CD4-positive, alpha-beta memory T cell (primary cell): ENCODE measurements at regions not wholly inside any gene's neighbourhood (a gene's known extent, or its start where the extent isn't known, plus 50 kb on each side); places are given as distances from the start of the nearest gene placed in this dataset.

Experiments used
- CTCF ChIA-PET: fragments of 350-600 bp; sonication (Branson Sonifier 250); formaldehyde crosslinking; loops from one replicate; lab custom pipeline; 2021; ENCODE audit warnings: inconsistent platforms; ENCODE audit not compliant: partially characterized antibody; lab: Charles Lee
- POLR2A ChIA-PET: fragments of 350-600 bp; sonication (Branson Sonifier 250); formaldehyde crosslinking; loops from one replicate; lab custom pipeline; 2021; ENCODE audit not compliant: partially characterized antibody; lab: Charles Lee
- DNase-seq, 5 donors: peaks; one replicate each; pipeline versions ENCODE4 v3.0.0 to v3.0.0-alpha.2; 2020 to 2022; ENCODE audit warnings: mixed read lengths in 1 of 5
- H3K27ac ChIP-seq: one replicate; pipeline ENCODE4 v1.7.0; 2013; ENCODE audit warnings: low read depth, low read length
- H3K27me3 ChIP-seq: 2 replicates; pipeline ENCODE4 v1.7.0; 2013; ENCODE audit warnings: mild to moderate bottlenecking, low read length, moderate library complexity; ENCODE audit not compliant: insufficient read depth
- H3K36me3 ChIP-seq: 2 replicates; pipeline ENCODE4 v1.7.0; 2013; ENCODE audit warnings: mild to moderate bottlenecking, low read length, moderate library complexity; ENCODE audit not compliant: insufficient read depth
- H3K4me1 ChIP-seq: 2 replicates; pipeline ENCODE4 v1.7.0; 2013; ENCODE audit warnings: mild to moderate bottlenecking, low read length, moderate library complexity; ENCODE audit not compliant: insufficient read depth
- H3K4me3 ChIP-seq, 2 donors: one replicate each; pipeline ENCODE4 v1.7.0; 2013; ENCODE audit warnings: low read length in 2 of 2, mild to moderate bottlenecking in 1 of 2
- H3K9me3 ChIP-seq, 2 donors: one replicate each; pipeline ENCODE4 v1.7.0; 2013; ENCODE audit warnings: low read length in 2 of 2, control low read depth in 1 of 2; ENCODE audit not compliant: control insufficient read depth in 1 of 2
- H3K27ac Mint-ChIP-seq, 7 donors: one replicate each; pipeline ENCODE4 v1.8.0; 2020 to 2021; ENCODE audit warnings: mixed read lengths in 7 of 7, mild to moderate bottlenecking in 6 of 7, inconsistent platforms in 3 of 7, moderate library complexity in 3 of 7
- H3K27me3 Mint-ChIP-seq, 2 donors: one replicate each; pipeline ENCODE4 v1.8.0; 2020 to 2021; ENCODE audit warnings: mixed read lengths in 2 of 2
- H3K36me3 Mint-ChIP-seq, 2 donors: one replicate each; pipeline ENCODE4 v1.8.0; 2020 to 2021; ENCODE audit warnings: mixed read lengths in 2 of 2, inconsistent platforms in 1 of 2, mild to moderate bottlenecking in 1 of 2
- H3K4me1 Mint-ChIP-seq, 4 donors: one replicate each; pipeline ENCODE4 v1.8.0; 2020 to 2021; ENCODE audit warnings: mixed read lengths in 4 of 4, mild to moderate bottlenecking in 1 of 4
- H3K4me3 Mint-ChIP-seq, 8 donors: one replicate each; pipeline ENCODE4 v1.8.0; 2020 to 2021; ENCODE audit warnings: mixed read lengths in 8 of 8, mild to moderate bottlenecking in 7 of 8, moderate library complexity in 6 of 8, inconsistent platforms in 3 of 8
- H3K9me3 Mint-ChIP-seq, 8 donors: one replicate each; pipeline ENCODE4 v1.8.0; 2020 to 2021; ENCODE audit warnings: mixed read lengths in 8 of 8, mild to moderate bottlenecking in 5 of 8, inconsistent platforms in 3 of 8, moderate library complexity in 1 of 8
- intact Hi-C: fragments of 100-400 bp; cut with micrococcal nuclease; formaldehyde crosslinking; loops from one replicate; pipeline ENCODE4 v1.15.1; 2023

DNA sequence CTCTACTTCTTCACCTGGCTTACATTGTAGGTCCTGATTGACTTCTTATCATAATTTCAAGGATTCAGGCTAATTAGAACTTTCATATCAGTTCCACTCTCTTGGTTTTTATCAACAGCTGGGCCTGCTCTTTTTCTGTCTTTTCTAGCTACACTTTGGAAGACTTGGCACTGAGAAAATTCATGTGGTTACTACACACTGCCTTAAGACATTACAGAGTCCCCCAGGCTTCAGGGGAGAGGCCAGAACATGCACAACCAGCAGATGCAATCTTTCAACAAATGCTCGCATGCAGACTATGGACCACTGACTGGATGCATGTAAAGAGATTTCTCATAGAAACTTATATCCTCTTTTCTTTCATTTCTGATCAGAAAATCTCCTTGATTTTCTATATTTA is 423.5 kb downstream of the TUSC7 start:
- Mint-ChIP-seq H3K4me3 (no peak overlapping the region), H3K27me3 (no peaks in the 10 kb centered on the region), H3K9me3 (peaks cover 0 to 2% (median 0%) of the 10 kb centered on the region in 8 donors), H3K27ac (no peak overlapping the region), H3K4me1 (no peaks in the 10 kb centered on the region), H3K36me3 (no peaks in the 10 kb centered on the region)
- no peak overlapping the region for H3K4me3 ChIP-seq
- H3K27ac ChIP-seq, result no peak overlapping the region
- H3K4me1 ChIP-seq, result no peaks in the 10 kb centered on the region
- intact Hi-C loops, result no loop called here
- ChIA-PET CTCF (no interaction called here), POLR2A (no interaction called here)
- H3K9me3 ChIP-seq, result no peaks in the 10 kb centered on the region
- no peaks in the 10 kb centered on the region for H3K27me3 ChIP-seq
- no peak for DNase-seq
- H3K36me3 ChIP-seq, result no peaks in the 10 kb centered on the region

DNA sequence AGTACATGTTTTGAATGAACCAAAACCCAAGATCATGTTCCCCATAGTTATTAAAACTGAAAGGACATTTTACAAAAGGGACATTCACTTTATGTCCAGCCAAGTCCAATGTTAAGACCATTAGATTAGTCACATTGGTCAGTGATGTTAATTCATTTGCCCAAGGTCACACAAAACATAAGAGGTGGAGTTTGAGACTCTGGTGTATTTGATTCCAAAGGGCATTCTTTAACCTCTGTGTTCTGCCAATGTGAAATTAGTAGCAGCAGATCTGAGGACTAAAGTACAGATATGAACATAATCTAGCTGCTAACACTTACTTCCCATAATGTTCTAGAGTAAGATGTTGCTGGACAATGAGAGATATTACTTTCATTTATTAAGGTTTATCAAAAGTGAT is 425.6 kb downstream of the TUSC7 start:
- CTCF ChIA-PET, result no interaction called here
- intact Hi-C loops, result no loop called here
- no peaks in the 10 kb centered on the region for H3K4me1 Mint-ChIP-seq

DNA sequence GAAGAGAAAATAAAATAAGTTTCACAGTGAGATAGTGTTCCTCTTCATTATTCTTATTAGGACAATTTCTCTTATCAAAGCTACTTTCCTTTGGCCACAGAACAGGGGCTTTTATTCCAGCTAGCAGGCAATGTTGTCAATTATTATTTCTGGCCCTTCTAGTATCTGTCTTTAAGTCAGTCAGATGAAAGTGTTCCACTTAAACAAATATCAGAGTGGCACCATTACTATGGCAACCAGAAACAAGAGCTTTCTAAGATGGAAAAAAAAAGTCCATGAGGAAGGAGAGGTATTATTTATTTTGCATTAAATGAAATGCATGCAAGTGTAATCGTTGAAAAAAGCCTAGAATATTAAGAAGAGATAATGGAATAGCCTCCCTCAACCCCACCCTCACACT is 426.4 kb downstream of the TUSC7 start:
- Histone ChIP-seq H3K4me3 (no peak overlapping the region), H3K27ac (no peak overlapping the region), H3K27me3 (no peaks in the 10 kb centered on the region), H3K9me3 (no peaks in the 10 kb centered on the region), H3K4me1 (no peaks in the 10 kb centered on the region), H3K36me3 (no peaks in the 10 kb centered on the region)
- H3K36me3 Mint-ChIP-seq, result no peaks in the 10 kb centered on the region
- no peaks in the 10 kb centered on the region for H3K27me3 Mint-ChIP-seq
- peaks cover 0 to 4% (median 0%) of the 10 kb centered on the region in 8 donors for H3K9me3 Mint-ChIP-seq
- H3K27ac Mint-ChIP-seq, result no peak overlapping the region
- ChIA-PET POLR2A (no interaction called here), CTCF (no interaction called here)
- intact Hi-C loops, result no loop called here
- H3K4me3 Mint-ChIP-seq, result no peak overlapping the region
- no peaks in the 10 kb centered on the region for H3K4me1 Mint-ChIP-seq
- no peak for DNase-seq

More for the DNA sequence above, 425.6 kb downstream of the TUSC7 start:
- H3K4me1 ChIP-seq, result no peaks in the 10 kb centered on the region
- H3K9me3 Mint-ChIP-seq, result peaks cover 0 to 4% (median 0%) of the 10 kb centered on the region in 8 donors
- no peak overlapping the region for H3K27ac ChIP-seq
- H3K9me3 ChIP-seq, result no peaks in the 10 kb centered on the region
- H3K36me3 Mint-ChIP-seq, result no peaks in the 10 kb centered on the region
- no peak overlapping the region for H3K4me3 Mint-ChIP-seq
- POLR2A ChIA-PET, result no interaction called here
- DNase-seq, result no peak
- no peak overlapping the region for H3K4me3 ChIP-seq
- no peak overlapping the region for H3K27ac Mint-ChIP-seq
- no peaks in the 10 kb centered on the region for H3K27me3 ChIP-seq
- no peaks in the 10 kb centered on the region for H3K27me3 Mint-ChIP-seq
- no peaks in the 10 kb centered on the region for H3K36me3 ChIP-seq

DNA sequence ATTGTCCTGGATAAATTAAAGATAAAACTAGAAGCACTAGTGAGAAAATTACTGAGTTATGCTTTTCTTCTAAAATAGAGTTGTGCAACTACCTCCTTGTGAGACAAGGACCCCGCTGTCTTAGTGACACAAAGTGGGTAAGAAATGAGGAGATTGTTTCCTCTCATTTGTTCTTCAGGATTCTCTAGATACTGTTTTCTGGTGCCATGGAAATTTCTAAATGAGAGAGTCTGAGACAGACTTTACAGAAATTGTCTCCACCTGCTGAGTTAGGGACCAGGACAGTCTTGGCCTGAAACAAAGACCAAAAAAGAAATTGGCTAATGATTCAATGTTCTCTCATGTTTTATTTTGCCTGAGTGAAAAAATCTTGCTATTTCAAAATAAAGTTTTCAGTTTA is 427.5 kb downstream of the TUSC7 start:
- H3K4me1 ChIP-seq, result no peaks in the 10 kb centered on the region
- ChIA-PET CTCF (no interaction called here), POLR2A (no interaction called here)
- Mint-ChIP-seq H3K9me3 (peaks cover 0 to 4% (median under 1%) of the 10 kb centered on the region in 8 donors), H3K4me1 (no peaks in the 10 kb centered on the region), H3K4me3 (no peak overlapping the region), H3K27ac (no peak overlapping the region), H3K27me3 (no peaks in the 10 kb centered on the region), H3K36me3 (no peaks in the 10 kb centered on the region)
- no peaks in the 10 kb centered on the region for H3K36me3 ChIP-seq
- H3K4me3 ChIP-seq, result no peak overlapping the region
- no peaks in the 10 kb centered on the region for H3K27me3 ChIP-seq
- DNase-seq, result no peak
- no peak overlapping the region for H3K27ac ChIP-seq
- intact Hi-C loops, result no loop called here
- H3K9me3 ChIP-seq, result no peaks in the 10 kb centered on the region

DNA sequence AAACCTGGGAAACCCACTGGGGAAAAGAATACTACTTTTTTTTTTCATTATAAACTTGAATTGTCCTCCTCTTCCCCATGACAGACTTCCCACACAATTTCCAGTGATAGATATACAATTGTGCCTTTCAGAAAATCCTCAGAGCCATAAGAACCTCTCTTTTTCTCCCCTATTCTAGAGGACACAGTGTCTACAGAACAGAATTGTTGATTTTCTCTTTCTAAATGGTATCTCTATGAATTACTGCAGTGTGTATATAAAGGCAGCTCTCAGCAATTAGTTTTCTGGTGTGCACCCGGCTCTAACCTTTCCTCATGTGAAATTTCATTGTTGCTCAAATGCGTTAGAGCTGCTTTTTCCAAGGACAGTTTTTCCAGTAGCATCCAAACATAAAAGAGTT is 430.1 kb downstream of the TUSC7 start:
- H3K4me3 ChIP-seq, result no peak overlapping the region
- no peak overlapping the region for H3K27ac Mint-ChIP-seq
- no peaks in the 10 kb centered on the region for H3K4me1 ChIP-seq
- no peak overlapping the region for H3K4me3 Mint-ChIP-seq
- no peaks in the 10 kb centered on the region for H3K36me3 Mint-ChIP-seq
- POLR2A ChIA-PET, result no interaction called here
- no peaks in the 10 kb centered on the region for H3K9me3 ChIP-seq
- H3K27ac ChIP-seq, result no peak overlapping the region
- no peaks in the 10 kb centered on the region for H3K36me3 ChIP-seq
- DNase-seq, result no peak
- intact Hi-C loops, result no loop called here
- no peaks in the 10 kb centered on the region for H3K27me3 ChIP-seq
- no peaks in the 10 kb centered on the region for H3K4me1 Mint-ChIP-seq
- no peaks in the 10 kb centered on the region for H3K27me3 Mint-ChIP-seq
- H3K9me3 Mint-ChIP-seq, result peaks cover 0 to 10% (median 3%) of the 10 kb centered on the region in 8 donors
- CTCF ChIA-PET, result no interaction called here

DNA sequence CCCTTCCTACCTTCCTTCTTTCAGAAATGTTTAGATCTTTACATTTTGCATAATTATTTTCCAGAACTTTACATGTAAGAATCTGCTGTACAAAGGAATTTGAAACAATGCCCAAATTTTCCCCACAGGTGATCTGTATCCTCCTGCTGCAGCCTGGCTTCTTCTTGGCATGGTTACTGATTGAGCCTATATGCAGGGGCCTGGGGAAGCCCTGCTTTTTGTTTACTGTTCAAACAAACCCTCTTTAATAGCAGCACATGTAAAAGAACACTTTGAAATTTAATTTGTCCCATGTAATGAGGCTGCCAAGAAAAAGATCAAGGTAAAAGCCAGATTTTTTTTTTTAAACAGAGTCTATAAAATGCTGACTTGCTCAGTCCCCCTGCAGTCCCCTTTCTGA is 432.2 kb downstream of the TUSC7 start:
- no peaks in the 10 kb centered on the region for H3K4me1 Mint-ChIP-seq
- no peak for DNase-seq
- Histone ChIP-seq H3K27ac (no peak overlapping the region), H3K9me3 (no peaks in the 10 kb centered on the region), H3K4me1 (no peaks in the 10 kb centered on the region), H3K36me3 (no peaks in the 10 kb centered on the region), H3K4me3 (no peak overlapping the region), H3K27me3 (no peaks in the 10 kb centered on the region)
- no peak overlapping the region for H3K4me3 Mint-ChIP-seq
- H3K36me3 Mint-ChIP-seq, result no peaks in the 10 kb centered on the region
- intact Hi-C loops, result no loop called here
- peaks cover 0 to 10% (median 3%) of the 10 kb centered on the region in 8 donors for H3K9me3 Mint-ChIP-seq
- H3K27me3 Mint-ChIP-seq, result no peaks in the 10 kb centered on the region
- ChIA-PET POLR2A (no interaction called here), CTCF (no interaction called here)
- H3K27ac Mint-ChIP-seq, result no peak overlapping the region

DNA sequence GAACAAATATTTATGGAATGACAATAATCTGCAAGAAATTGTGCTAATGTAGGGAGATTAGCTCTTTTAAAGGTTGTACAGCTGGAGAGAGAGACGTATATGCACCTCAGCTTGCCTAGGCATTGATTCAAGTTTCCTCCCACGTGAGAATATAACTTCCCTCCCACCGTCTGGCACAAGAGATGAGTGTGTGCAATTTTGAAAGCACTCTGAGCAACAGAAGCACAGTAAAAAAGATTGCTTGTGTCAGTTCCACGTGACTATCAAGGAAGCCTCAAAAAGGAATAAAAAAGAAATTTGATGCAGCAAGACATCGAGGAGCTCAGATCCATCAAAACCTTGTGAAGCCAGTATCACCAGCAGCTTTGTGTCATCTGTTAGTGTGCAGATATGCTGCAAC is 435.3 kb downstream of the TUSC7 start:
- H3K27me3 ChIP-seq, result no peaks in the 10 kb centered on the region
- intact Hi-C loops, result no loop called here
- Mint-ChIP-seq H3K27ac (no peak overlapping the region), H3K36me3 (no peaks in the 10 kb centered on the region), H3K9me3 (peaks cover 0 to 8% (median 3%) of the 10 kb centered on the region in 8 donors), H3K27me3 (no peaks in the 10 kb centered on the region), H3K4me1 (no peaks in the 10 kb centered on the region), H3K4me3 (no peak overlapping the region)
- H3K4me1 ChIP-seq, result no peaks in the 10 kb centered on the region
- H3K36me3 ChIP-seq, result no peaks in the 10 kb centered on the region
- H3K27ac ChIP-seq, result no peak overlapping the region
- DNase-seq, result no peak
- ChIA-PET CTCF (no interaction called here), POLR2A (no interaction called here)
- no peaks in the 10 kb centered on the region for H3K9me3 ChIP-seq
- H3K4me3 ChIP-seq, result no peak overlapping the region

DNA sequence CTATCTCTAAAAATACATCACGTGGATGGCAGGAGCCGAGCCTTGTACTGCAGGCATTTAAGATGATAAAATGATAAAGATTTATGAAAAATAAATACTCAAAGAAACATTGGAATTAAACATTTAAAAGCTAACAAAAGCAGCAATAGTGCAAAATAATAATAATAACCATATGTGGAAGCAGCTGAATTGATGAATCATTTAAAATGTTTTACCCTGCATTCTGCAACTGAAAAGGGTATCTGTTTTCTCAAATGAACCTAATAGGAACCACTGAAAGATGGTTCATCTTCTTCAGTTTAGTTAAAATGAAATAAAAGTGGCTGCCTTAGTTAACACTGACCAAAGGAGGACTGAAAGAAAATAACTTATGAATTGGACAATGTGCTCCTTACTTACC is 436.1 kb downstream of the TUSC7 start:
- Mint-ChIP-seq H3K4me1 (no peaks in the 10 kb centered on the region), H3K9me3 (peaks cover under 1 to 8% (median 3%) of the 10 kb centered on the region in 8 donors), H3K27ac (no peak overlapping the region), H3K36me3 (no peaks in the 10 kb centered on the region), H3K4me3 (no peak overlapping the region), H3K27me3 (no peaks in the 10 kb centered on the region)
- intact Hi-C loops, result no loop called here
- H3K36me3 ChIP-seq, result no peaks in the 10 kb centered on the region
- ChIA-PET POLR2A (no interaction called here), CTCF (no interaction called here)
- H3K4me1 ChIP-seq, result no peaks in the 10 kb centered on the region
- H3K27me3 ChIP-seq, result no peaks in the 10 kb centered on the region
- no peaks in the 10 kb centered on the region for H3K9me3 ChIP-seq
- DNase-seq, result no peak
- no peak overlapping the region for H3K4me3 ChIP-seq
- no peak overlapping the region for H3K27ac ChIP-seq
